ENCODE measurements at regions not wholly inside any gene's neighbourhood (a gene's known extent, or its start where the extent isn't known, plus 50 kb on each side); places are given as distances from the start of the nearest gene placed in this dataset.

GRCh38 chr11:127888386-127888785 is 699.0 kb downstream of the ETS1 start:
- H4K91ac ChIP-seq (ENCODE audit: low read length): no peak overlapping the region
- no peak overlapping the region for H3K4ac ChIP-seq (ENCODE audit: low read depth in 1 of 2, low read length in 2 of 2)
- no peak overlapping the region for H2BK120ac ChIP-seq (ENCODE audit: low read depth, low read length)
- H2AFZ ChIP-seq (ENCODE audit: low read depth, low read length): no peak overlapping the region
- H3K18ac ChIP-seq (ENCODE audit: low read depth in 1 of 2, low read length in 2 of 2): no peak overlapping the region
- H4K8ac ChIP-seq (ENCODE audit: low read length): no peak overlapping the region
- H2AK5ac ChIP-seq (ENCODE audit: low read length, severe bottlenecking): no peak overlapping the region
- H3K4me1 ChIP-seq (ENCODE audit: control insufficient read depth, insufficient read depth, low read depth, low read length): no peaks in the 10 kb centered on the region
- peaks cover 3% of the 10 kb centered on the region for H3K9me3 ChIP-seq (ENCODE audit: control insufficient read depth, low read length)
- no peak overlapping the region for H3K4me2 ChIP-seq (ENCODE audit: low read length, poor library complexity, severe bottlenecking)
- no peak overlapping the region for H3K14ac ChIP-seq (ENCODE audit: low read length in 2 of 2)
- H3K9ac ChIP-seq (ENCODE audit: low read length): no peak overlapping the region
- no peaks in the 10 kb centered on the region for H3K36me3 ChIP-seq (ENCODE audit: control insufficient read depth in 1 of 2, insufficient read depth in 2 of 2, low read depth in 1 of 2, low read length in 2 of 2)
- no peaks in the 10 kb centered on the region for H3K79me1 ChIP-seq (replicated peaks; ENCODE audit: low read length, poor library complexity, severe bottlenecking)
- no peak overlapping the region for H2BK15ac ChIP-seq (ENCODE audit: low read depth, poor library complexity, severe bottlenecking)
- H2BK12ac ChIP-seq (ENCODE audit: low read length in 2 of 2): no peak overlapping the region
- no peak overlapping the region for H2BK5ac ChIP-seq (ENCODE audit: low read depth, low read length, poor library complexity, severe bottlenecking)
- no peak for DNase-seq
- H3K27me3 ChIP-seq (ENCODE audit: control insufficient read depth in 1 of 2, insufficient read depth in 1 of 2, low read length in 2 of 2): no peaks in the 10 kb centered on the region
- no peak overlapping the region for H3K4me3 ChIP-seq (ENCODE audit: insufficient read depth in 1 of 2, low read depth in 1 of 2, low read length in 2 of 2)
- no peak overlapping the region for H3K23ac ChIP-seq (ENCODE audit: low read length in 2 of 2)
- H3K27ac ChIP-seq (ENCODE audit: low read length, poor library complexity, severe bottlenecking): no peak overlapping the region

- Histone ChIP-seq H3K27me3 (ENCODE audit: control insufficient read depth in 1 of 2, insufficient read depth in 1 of 2, low read length in 2 of 2) (no peaks in the 10 kb centered on the region), H3K4ac (ENCODE audit: low read depth in 1 of 2, low read length in 2 of 2) (no peak overlapping the region), H2BK5ac (ENCODE audit: low read depth, low read length, poor library complexity, severe bottlenecking) (no peak overlapping the region), H3K23ac (ENCODE audit: low read length in 2 of 2) (no peak overlapping the region), H3K27ac (ENCODE audit: low read length, poor library complexity, severe bottlenecking) (no peak overlapping the region), H2BK120ac (ENCODE audit: low read depth, low read length) (no peak overlapping the region), H3K4me1 (ENCODE audit: control insufficient read depth, insufficient read depth, low read depth, low read length) (no peaks in the 10 kb centered on the region), H2BK15ac (ENCODE audit: low read depth, poor library complexity, severe bottlenecking) (no peak overlapping the region), H3K14ac (ENCODE audit: low read length in 2 of 2) (no peak overlapping the region), H2AFZ (ENCODE audit: low read depth, low read length) (no peak overlapping the region), H3K79me1 (replicated peaks; ENCODE audit: low read length, poor library complexity, severe bottlenecking) (no peaks in the 10 kb centered on the region), H3K36me3 (ENCODE audit: control insufficient read depth in 1 of 2, insufficient read depth in 2 of 2, low read depth in 1 of 2, low read length in 2 of 2) (no peaks in the 10 kb centered on the region), H3K4me2 (ENCODE audit: low read length, poor library complexity, severe bottlenecking) (no peak overlapping the region), H2BK12ac (ENCODE audit: low read length in 2 of 2) (no peak overlapping the region), H3K9me3 (ENCODE audit: control insufficient read depth, low read length) (no peaks in the 10 kb centered on the region), H3K18ac (ENCODE audit: low read depth in 1 of 2, low read length in 2 of 2) (no peak overlapping the region), H4K8ac (ENCODE audit: low read length) (no peak overlapping the region), H2AK5ac (ENCODE audit: low read length, severe bottlenecking) (no peak overlapping the region), H3K4me3 (ENCODE audit: insufficient read depth in 1 of 2, low read depth in 1 of 2, low read length in 2 of 2) (no peak overlapping the region), H3K9ac (ENCODE audit: low read length) (no peak overlapping the region), H4K91ac (ENCODE audit: low read length) (no peak overlapping the region)
- 0% methylated on average over 1 of the region's 2 CpGs for WGBS
- DNase-seq: no peak
These were observed 712.2 kb downstream of the ETS1 start for GRCh38 chr11:127875131-127875530.

GRCh38 chr11:127873478-127873877 is 713.9 kb downstream of the ETS1 start:
- no peak overlapping the region for H3K4me2 ChIP-seq (ENCODE audit: low read length, poor library complexity, severe bottlenecking)
- no peak overlapping the region for H3K18ac ChIP-seq (ENCODE audit: low read depth in 1 of 2, low read length in 2 of 2)
- no peak overlapping the region for H4K91ac ChIP-seq (ENCODE audit: low read length)
- no peaks in the 10 kb centered on the region for H3K79me1 ChIP-seq (replicated peaks; ENCODE audit: low read length, poor library complexity, severe bottlenecking)
- no peak overlapping the region for H3K4ac ChIP-seq (ENCODE audit: low read depth in 1 of 2, low read length in 2 of 2)
- no peak overlapping the region for H2AK5ac ChIP-seq (ENCODE audit: low read length, severe bottlenecking)
- H3K9me3 ChIP-seq (ENCODE audit: control insufficient read depth, low read length): no peaks in the 10 kb centered on the region
- H4K8ac ChIP-seq (ENCODE audit: low read length): no peak overlapping the region
- H3K27me3 ChIP-seq (ENCODE audit: control insufficient read depth in 1 of 2, insufficient read depth in 1 of 2, low read length in 2 of 2): no peaks in the 10 kb centered on the region
- no peak overlapping the region for H3K9ac ChIP-seq (ENCODE audit: low read length)
- no peak overlapping the region for H2AFZ ChIP-seq (ENCODE audit: low read depth, low read length)
- H3K23ac ChIP-seq (ENCODE audit: low read length in 2 of 2): no peak overlapping the region
- no peaks in the 10 kb centered on the region for H3K4me1 ChIP-seq (ENCODE audit: control insufficient read depth, insufficient read depth, low read depth, low read length)
- H2BK12ac ChIP-seq (ENCODE audit: low read length in 2 of 2): no peak overlapping the region
- no peak overlapping the region for H2BK120ac ChIP-seq (ENCODE audit: low read depth, low read length)
- H3K4me3 ChIP-seq (ENCODE audit: insufficient read depth in 1 of 2, low read depth in 1 of 2, low read length in 2 of 2): no peak overlapping the region
- H3K14ac ChIP-seq (ENCODE audit: low read length in 2 of 2): no peak overlapping the region
- DNase-seq: no peak
- no peak overlapping the region for H2BK5ac ChIP-seq (ENCODE audit: low read depth, low read length, poor library complexity, severe bottlenecking)
- H3K36me3 ChIP-seq (ENCODE audit: control insufficient read depth in 1 of 2, insufficient read depth in 2 of 2, low read depth in 1 of 2, low read length in 2 of 2): no peaks in the 10 kb centered on the region
- no peak overlapping the region for H3K27ac ChIP-seq (ENCODE audit: low read length, poor library complexity, severe bottlenecking)
- H2BK15ac ChIP-seq (ENCODE audit: low read depth, poor library complexity, severe bottlenecking): no peak overlapping the region

GRCh38 chr11:127866109-127866508 is 721.2 kb downstream of the ETS1 start:
- Histone ChIP-seq H2AFZ (ENCODE audit: low read depth, low read length) (no peak overlapping the region), H3K9ac (ENCODE audit: low read length) (no peak overlapping the region), H3K4me2 (ENCODE audit: low read length, poor library complexity, severe bottlenecking) (no peak overlapping the region), H3K4me1 (ENCODE audit: control insufficient read depth, insufficient read depth, low read depth, low read length) (no peaks in the 10 kb centered on the region), H4K8ac (ENCODE audit: low read length) (no peak overlapping the region), H3K79me1 (replicated peaks; ENCODE audit: low read length, poor library complexity, severe bottlenecking) (no peaks in the 10 kb centered on the region), H3K23ac (ENCODE audit: low read length in 2 of 2) (no peak overlapping the region), H3K27ac (ENCODE audit: low read length, poor library complexity, severe bottlenecking) (no peak overlapping the region), H3K9me3 (ENCODE audit: control insufficient read depth, low read length) (no peaks in the 10 kb centered on the region), H4K91ac (ENCODE audit: low read length) (no peak overlapping the region), H3K14ac (ENCODE audit: low read length in 2 of 2) (no peak overlapping the region), H2BK15ac (ENCODE audit: low read depth, poor library complexity, severe bottlenecking) (no peak overlapping the region), H3K18ac (ENCODE audit: low read depth in 1 of 2, low read length in 2 of 2) (no peak overlapping the region), H3K4ac (ENCODE audit: low read depth in 1 of 2, low read length in 2 of 2) (no peak overlapping the region), H2BK12ac (ENCODE audit: low read length in 2 of 2) (no peak overlapping the region), H3K36me3 (ENCODE audit: control insufficient read depth in 1 of 2, insufficient read depth in 2 of 2, low read depth in 1 of 2, low read length in 2 of 2) (no peaks in the 10 kb centered on the region), H3K27me3 (ENCODE audit: control insufficient read depth in 1 of 2, insufficient read depth in 1 of 2, low read length in 2 of 2) (no peaks in the 10 kb centered on the region), H2BK5ac (ENCODE audit: low read depth, low read length, poor library complexity, severe bottlenecking) (no peak overlapping the region), H2BK120ac (ENCODE audit: low read depth, low read length) (no peak overlapping the region), H3K4me3 (ENCODE audit: insufficient read depth in 1 of 2, low read depth in 1 of 2, low read length in 2 of 2) (no peak overlapping the region), H2AK5ac (ENCODE audit: low read length, severe bottlenecking) (no peak overlapping the region)
- 95% methylated on average over 1 of the region's 1 CpG for WGBS
- no peak for DNase-seq

All from mesenchymal stem cell (in vitro differentiated cells and primary cell).